ENCODE measurements at regions not wholly inside any gene's neighbourhood (a gene's known extent, or its start where the extent isn't known, plus 50 kb on each side); places are given as distances from the start of the nearest gene placed in this dataset.
"Not testable (repeated sequence)": the region's sequence is repeated elsewhere in the genome, so short reads cannot be mapped to it uniquely, and the experiment has no call there.

DNA sequence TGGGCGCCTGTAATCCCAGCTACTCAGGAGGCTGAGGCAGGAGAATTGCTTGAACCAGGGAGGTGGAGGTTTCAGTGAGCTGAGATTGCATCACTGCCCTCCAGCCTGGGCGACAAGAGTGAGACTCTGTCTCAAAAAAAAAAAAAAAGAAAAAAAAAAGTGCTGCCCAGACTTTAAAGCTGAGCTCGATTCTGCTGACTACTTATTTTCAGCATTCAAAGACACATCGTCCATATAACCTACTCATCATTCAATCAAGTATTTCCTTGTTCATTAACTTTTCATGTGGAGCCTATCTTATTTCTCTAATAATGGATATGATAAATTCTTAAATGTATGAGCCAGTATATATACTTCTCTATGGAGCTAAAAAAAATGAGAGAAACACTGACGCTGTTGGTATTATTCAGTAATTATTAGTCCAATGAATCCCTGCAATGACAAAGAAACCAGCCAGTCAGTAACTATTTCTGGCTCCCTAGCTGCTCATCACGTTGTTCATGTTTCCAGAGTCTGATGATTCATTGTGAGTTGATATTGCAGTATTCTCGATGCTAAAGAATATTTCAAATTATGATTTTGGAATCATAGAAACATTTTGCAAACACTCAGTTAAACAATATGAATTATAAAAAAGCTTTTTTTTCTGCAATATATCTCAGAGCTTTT lies 111.9 kb downstream of the RAP2B start:
- ATAC-seq (no peak), DNase-seq (no peak)
- Histone ChIP-seq H3K36me3 (no peaks in the 10 kb centered on the region), H3K27ac (no peak overlapping the region), H3K4me1 (no peaks in the 10 kb centered on the region), H3K9me3 (no peaks in the 10 kb centered on the region), H3K27me3 (no peaks in the 10 kb centered on the region), H3K4me3 (no peak overlapping the region)
- TF ChIP-seq, protein P1, sequence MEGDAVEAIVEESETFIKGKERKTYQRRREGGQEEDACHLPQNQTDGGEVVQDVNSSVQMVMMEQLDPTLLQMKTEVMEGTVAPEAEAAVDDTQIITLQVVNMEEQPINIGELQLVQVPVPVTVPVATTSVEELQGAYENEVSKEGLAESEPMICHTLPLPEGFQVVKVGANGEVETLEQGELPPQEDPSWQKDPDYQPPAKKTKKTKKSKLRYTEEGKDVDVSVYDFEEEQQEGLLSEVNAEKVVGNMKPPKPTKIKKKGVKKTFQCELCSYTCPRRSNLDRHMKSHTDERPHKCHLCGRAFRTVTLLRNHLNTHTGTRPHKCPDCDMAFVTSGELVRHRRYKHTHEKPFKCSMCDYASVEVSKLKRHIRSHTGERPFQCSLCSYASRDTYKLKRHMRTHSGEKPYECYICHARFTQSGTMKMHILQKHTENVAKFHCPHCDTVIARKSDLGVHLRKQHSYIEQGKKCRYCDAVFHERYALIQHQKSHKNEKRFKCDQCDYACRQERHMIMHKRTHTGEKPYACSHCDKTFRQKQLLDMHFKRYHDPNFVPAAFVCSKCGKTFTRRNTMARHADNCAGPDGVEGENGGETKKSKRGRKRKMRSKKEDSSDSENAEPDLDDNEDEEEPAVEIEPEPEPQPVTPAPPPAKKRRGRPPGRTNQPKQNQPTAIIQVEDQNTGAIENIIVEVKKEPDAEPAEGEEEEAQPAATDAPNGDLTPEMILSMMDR (IDR thresholded peaks at IDR 0.05) = no peak
- intact Hi-C loops (cut with DNase I) = no loop called here

DNA sequence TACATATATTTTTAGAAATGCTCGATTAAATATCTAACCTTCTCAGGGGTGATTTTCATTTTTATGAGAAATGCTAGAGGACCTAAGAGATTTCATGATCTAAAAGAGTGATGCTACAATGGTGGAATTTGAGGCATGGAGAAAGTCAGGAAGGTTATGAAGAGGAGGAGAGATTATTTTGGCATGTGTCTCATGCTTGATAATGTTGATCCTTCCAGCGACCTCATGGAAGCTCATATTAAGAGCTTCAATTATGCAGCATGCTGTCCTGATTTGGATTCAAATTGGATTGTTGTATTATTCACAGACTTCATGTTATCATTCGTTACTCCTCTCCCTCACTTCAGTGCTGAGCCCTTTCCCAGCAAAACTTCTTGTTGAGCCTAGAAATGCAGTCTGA lies 112.5 kb downstream of the RAP2B start:
- TF ChIP-seq, protein P1 (IDR thresholded peaks at IDR 0.05) = no peak
- no peaks in the 10 kb centered on the region for H3K27me3 ChIP-seq
- ATAC-seq = no peak
- intact Hi-C loops (cut with DNase I) = no loop called here
- no peaks in the 10 kb centered on the region for H3K9me3 ChIP-seq
- H3K27ac ChIP-seq = no peak overlapping the region
- DNase-seq = no peak
- H3K4me1 ChIP-seq = no peaks in the 10 kb centered on the region
- H3K36me3 ChIP-seq = no peaks in the 10 kb centered on the region
- H3K4me3 ChIP-seq = no peak overlapping the region

DNA sequence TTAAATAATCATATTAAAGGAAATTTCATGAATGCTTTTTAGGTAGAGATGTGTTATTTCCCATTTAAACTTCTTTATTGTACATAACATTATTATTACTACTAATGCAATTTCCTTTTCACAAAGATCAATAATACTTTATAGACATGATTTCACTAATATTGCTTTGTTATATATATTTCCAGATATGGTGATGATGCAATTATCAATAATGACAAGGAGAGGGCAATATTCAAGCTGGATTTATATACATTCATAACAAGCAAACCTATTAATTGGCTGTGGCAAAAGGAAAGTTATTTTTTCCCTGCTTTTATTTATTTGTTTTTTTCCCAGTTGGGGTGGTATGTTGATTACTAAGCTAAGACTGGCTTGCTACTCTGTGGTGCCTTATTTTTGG lies 113.5 kb downstream of the RAP2B start:
- H3K4me1 ChIP-seq = no peaks in the 10 kb centered on the region
- intact Hi-C loops (cut with DNase I) = no loop called here
- no peak overlapping the region for H3K4me3 ChIP-seq
- ATAC-seq (no peak), DNase-seq (no peak)
- no peaks in the 10 kb centered on the region for H3K36me3 ChIP-seq
- H3K27me3 ChIP-seq = no peaks in the 10 kb centered on the region
- H3K27ac ChIP-seq = no peak overlapping the region
- no peaks in the 10 kb centered on the region for H3K9me3 ChIP-seq
- TF ChIP-seq, protein P1 (IDR thresholded peaks at IDR 0.05) = no peak

DNA sequence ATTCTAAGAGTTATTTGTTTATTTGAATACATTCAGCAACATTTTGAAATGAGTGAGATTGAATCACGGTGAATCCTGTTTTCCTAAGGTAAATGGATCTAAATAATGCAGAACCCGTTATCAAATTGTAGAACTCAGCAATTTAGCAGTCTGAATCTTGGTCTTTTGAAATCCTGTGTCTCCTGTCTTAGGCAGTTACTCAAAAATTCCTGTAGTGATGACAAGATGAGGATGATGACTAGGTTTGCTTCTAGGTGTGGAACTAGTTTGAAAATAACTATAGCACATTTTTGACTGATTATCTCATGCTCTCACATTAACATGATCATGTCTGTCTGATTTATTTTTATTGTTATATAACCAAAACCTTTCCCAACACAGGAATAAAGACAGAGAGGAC lies 115.0 kb downstream of the RAP2B start:
- H3K4me3 ChIP-seq = no peak overlapping the region
- no peaks in the 10 kb centered on the region for H3K4me1 ChIP-seq
- H3K27me3 ChIP-seq = no peaks in the 10 kb centered on the region
- no peak overlapping the region for H3K27ac ChIP-seq
- DNase-seq (no peak), ATAC-seq (no peak)
- intact Hi-C loops (cut with DNase I) = no loop called here
- H3K36me3 ChIP-seq = no peaks in the 10 kb centered on the region
- no peaks in the 10 kb centered on the region for H3K9me3 ChIP-seq
- TF ChIP-seq, protein P1 (IDR thresholded peaks at IDR 0.05) = no peak

DNA sequence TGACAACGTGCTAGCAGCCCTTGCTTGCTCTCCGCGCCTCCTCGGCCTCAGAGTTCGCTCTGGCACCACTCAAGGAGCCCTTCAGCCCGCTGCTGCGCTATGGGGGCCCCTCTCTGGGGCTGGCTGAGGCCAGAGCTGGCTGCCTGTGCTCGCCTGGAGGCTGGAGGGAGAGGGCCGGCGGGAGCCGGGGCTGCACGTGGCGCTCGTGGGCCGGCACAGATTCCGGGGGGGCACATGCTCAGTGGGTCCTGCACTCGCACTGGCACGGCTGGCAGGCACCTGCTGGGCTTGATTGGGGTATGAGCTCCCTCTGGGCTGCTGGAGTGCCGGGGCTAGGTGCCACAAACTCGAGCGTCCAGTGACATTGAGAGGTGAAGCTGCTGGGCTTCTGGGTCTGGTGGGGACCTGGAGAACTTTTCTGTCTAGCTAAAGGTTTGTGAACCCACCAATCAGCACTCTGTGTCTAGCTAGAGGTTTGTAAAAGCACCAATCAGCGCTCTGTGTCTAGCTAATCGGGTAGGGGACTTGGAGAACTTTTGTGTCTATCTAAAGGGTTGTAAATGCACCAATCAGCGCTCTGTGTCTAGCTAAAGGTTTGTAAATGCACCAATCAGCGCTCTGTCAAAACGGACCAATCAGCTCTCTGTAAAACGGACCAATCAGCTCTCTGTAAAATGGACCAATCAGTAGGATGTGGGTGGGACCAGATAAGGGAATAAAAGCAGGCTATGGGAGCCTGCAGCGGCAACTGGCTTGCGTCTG lies 119.4 kb downstream of the RAP2B start:
- H3K27me3 ChIP-seq; DNase-seq; H3K27ac ChIP-seq; H3K9me3 ChIP-seq; H3K4me3 ChIP-seq; H3K36me3 ChIP-seq; intact Hi-C loops (cut with DNase I); ATAC-seq: not testable (repeated sequence)
- H3K4me1 ChIP-seq = peaks cover 11% of the 10 kb centered on the region

DNA sequence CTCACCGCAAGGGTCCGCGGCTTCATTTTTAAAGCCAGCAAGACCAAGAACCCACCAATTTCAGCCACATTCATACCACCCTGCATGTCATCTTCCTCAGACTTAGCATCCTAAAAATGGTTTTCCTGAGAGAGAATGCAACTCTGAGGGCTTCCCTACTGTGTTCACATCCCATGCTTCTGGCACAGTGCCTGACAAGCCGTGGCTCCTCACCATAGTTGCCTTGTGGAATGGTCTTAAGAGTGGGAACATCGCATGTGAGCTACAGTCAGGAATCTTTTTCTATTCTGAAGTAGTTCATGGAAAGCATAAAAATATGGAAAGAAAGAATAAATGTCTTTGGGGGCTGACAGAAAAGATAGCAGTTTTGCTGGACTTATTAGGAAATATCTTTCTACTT lies 120.3 kb downstream of the RAP2B start:
- Histone ChIP-seq H3K27me3 (no peaks in the 10 kb centered on the region), H3K9me3 (no peaks in the 10 kb centered on the region), H3K4me3 (no peak overlapping the region), H3K4me1 (peaks cover 11% of the 10 kb centered on the region), H3K27ac (no peak overlapping the region), H3K36me3 (no peaks in the 10 kb centered on the region)
- DNase-seq (no peak), ATAC-seq (no peak)
- TF ChIP-seq, protein P1 (IDR thresholded peaks at IDR 0.05) = no peak
- intact Hi-C loops (cut with DNase I) = no loop called here
